ENCODE measurements at regions not wholly inside any gene's neighbourhood (a gene's known extent, or its start where the extent isn't known, plus 50 kb on each side); places are given as distances from the start of the nearest gene placed in this dataset.
"Not testable (repeated sequence)": the region's sequence is repeated elsewhere in the genome, so short reads cannot be mapped to it uniquely, and the experiment has no call there.

- DNase-seq, result no peak
These were observed 214.5 kb downstream of the MBL2 start for GRCh38 chr10:52558090-52558489.

GRCh38 chr10:52561322-52561721 lies 211.3 kb downstream of the MBL2 start:
- DNase-seq, result no peak

GRCh38 chr10:52563360-52563759 lies 209.2 kb downstream of the MBL2 start:
- no peak for DNase-seq

- no peak for DNase-seq
These were observed 205.9 kb downstream of the MBL2 start for GRCh38 chr10:52566471-52567246.

- DNase-seq, result no peak
These were observed 205.4 kb downstream of the MBL2 start for GRCh38 chr10:52567247-52567580.

- no peak for DNase-seq
These were observed 204.3 kb downstream of the MBL2 start for GRCh38 chr10:52568309-52568708.

GRCh38 chr10:52570490-52570889 lies 202.1 kb downstream of the MBL2 start:
- DNase-seq, result no peak

GRCh38 chr10:52571018-52571417 lies 201.6 kb downstream of the MBL2 start:
- DNase-seq, result no peak

- no peak for DNase-seq
These were observed 200.9 kb downstream of the MBL2 start for GRCh38 chr10:52571516-52572182.

GRCh38 chr10:52573347-52573746 lies 199.2 kb downstream of the MBL2 start:
- no peak for DNase-seq

- DNase-seq, result no peak
These were observed 197.9 kb downstream of the MBL2 start for GRCh38 chr10:52574697-52575096.

GRCh38 chr10:52577047-52577446 lies 195.5 kb downstream of the MBL2 start:
- no peak for DNase-seq

GRCh38 chr10:52578871-52579405 lies 193.6 kb downstream of the MBL2 start:
- DNase-seq, result no peak

- DNase-seq, result not testable (repeated sequence)
These were observed 190.9 kb downstream of the MBL2 start for GRCh38 chr10:52581636-52582035.

GRCh38 chr10:52583336-52583735 lies 189.2 kb downstream of the MBL2 start:
- DNase-seq, result no peak

GRCh38 chr10:52586710-52587109 lies 185.9 kb downstream of the MBL2 start:
- no peak for DNase-seq

- no peak for DNase-seq
These were observed 175.3 kb downstream of the MBL2 start for GRCh38 chr10:52597189-52597863.

- no peak for DNase-seq
These were observed 173.6 kb downstream of the MBL2 start for GRCh38 chr10:52598936-52599335.

GRCh38 chr10:52599551-52600200 lies 172.9 kb downstream of the MBL2 start:
- no peak for DNase-seq

GRCh38 chr10:52604131-52604530 lies 168.5 kb downstream of the MBL2 start:
- DNase-seq, result not testable (repeated sequence)

- DNase-seq, result no peak
These were observed 163.5 kb downstream of the MBL2 start for GRCh38 chr10:52609071-52609470.

GRCh38 chr10:52609626-52610240 lies 162.9 kb downstream of the MBL2 start:
- no peak for DNase-seq

- no peak for DNase-seq
These were observed 157.3 kb downstream of the MBL2 start for GRCh38 chr10:52615331-52615730.

Measured in NCI-H146 (cell line).